Calu3 (cell line): ENCODE measurements at regions not wholly inside any gene's neighbourhood (a gene's known extent, or its start where the extent isn't known, plus 50 kb on each side); places are given as distances from the start of the nearest gene placed in this dataset.

Source experiments
- BruUV-seq: library from RNA; stranded (reverse); fragments of 400-500 nt; replicated peaks from 2 replicates; lab custom pipeline; 2021; lab: Mats Ljungman, UMichigan
- CTCF ChIA-PET: fragments of 300-600 bp; sonication (Branson Sonifier 250); formaldehyde crosslinking; loops from one replicate; lab custom pipeline; 2022; ENCODE audit warnings: antibody characterized with exemption; lab: Charles Lee
- DNase-seq: peaks from one replicate; pipeline ENCODE4 v3.0.0; 2022
- H3K27ac Mint-ChIP-seq: one replicate; pipeline ENCODE4 v1.8.0; 2022; ENCODE audit warnings: mixed read lengths; ENCODE audit not compliant: unreplicated experiment
- H3K27me3 Mint-ChIP-seq: one replicate; pipeline ENCODE4 v1.8.0; 2022; ENCODE audit warnings: mixed read lengths; ENCODE audit not compliant: unreplicated experiment
- H3K36me3 Mint-ChIP-seq: one replicate; pipeline ENCODE4 v1.8.0; 2022; ENCODE audit warnings: mild to moderate bottlenecking, moderate library complexity, mixed read lengths; ENCODE audit not compliant: insufficient read depth, unreplicated experiment
- H3K4me1 Mint-ChIP-seq: one replicate; pipeline ENCODE4 v1.8.0; 2022; ENCODE audit warnings: mild to moderate bottlenecking, low read depth, mixed read lengths; ENCODE audit not compliant: unreplicated experiment
- H3K4me3 Mint-ChIP-seq: one replicate; pipeline ENCODE4 v1.8.0; 2022; ENCODE audit warnings: mild to moderate bottlenecking, low read depth, moderate library complexity, mixed read lengths; ENCODE audit not compliant: unreplicated experiment
- H3K9me3 Mint-ChIP-seq: one replicate; pipeline ENCODE4 v1.8.0; 2022; ENCODE audit warnings: low read depth, mixed read lengths; ENCODE audit not compliant: unreplicated experiment
- intact Hi-C: fragments of 100-400 bp; cut with micrococcal nuclease; formaldehyde crosslinking; loops from one replicate; pipeline ENCODE4 v1.10.0; 2022; ENCODE audit not compliant: unreplicated experiment
- TF ChIP-seq, protein P1 (sequence below): fragments of 200-600 bp; IDR thresholded peaks from one replicate; pipeline ENCODE4 v1.8.0; 2022; ENCODE audit warnings: antibody characterized with exemption; ENCODE audit not compliant: unreplicated experiment

DNA sequence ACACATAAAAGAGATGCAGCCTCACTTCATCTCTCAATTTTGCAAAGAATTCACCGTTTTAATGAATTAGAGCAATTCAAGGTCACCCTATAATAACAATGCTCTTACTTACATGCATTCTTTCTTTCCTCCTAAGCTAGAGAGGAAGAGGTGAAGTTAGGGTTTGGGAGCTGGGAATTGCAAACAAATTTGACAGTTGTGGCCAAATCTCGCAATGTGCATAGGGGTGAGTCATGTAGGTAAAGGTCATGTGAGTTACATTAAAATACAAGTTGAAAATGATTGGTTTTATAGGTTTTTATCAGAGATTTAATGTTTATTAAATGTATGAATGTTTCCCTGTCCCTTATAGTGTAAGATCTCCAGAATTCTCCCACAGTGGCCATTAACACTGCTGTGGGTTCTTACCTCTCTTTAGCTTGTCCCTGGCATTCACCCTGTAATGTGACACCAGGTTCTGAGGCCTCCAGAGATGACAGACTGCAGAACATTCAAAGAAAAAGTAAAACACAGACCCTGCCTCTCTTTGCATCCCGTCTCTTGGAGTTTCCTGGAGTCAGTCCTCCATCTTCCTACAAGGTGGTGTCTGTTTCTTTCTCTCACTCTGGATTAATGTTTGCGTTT, 53.7 kb upstream of the LGALSL start:
- CTCF ChIA-PET: no interaction called here
- BruUV-seq: no TSS peak
- no peak for DNase-seq
- Mint-ChIP-seq H3K27me3 (no peaks in the 10 kb centered on the region), H3K4me1 (peaks cover 36% of the 10 kb centered on the region), H3K27ac (no peak overlapping the region), H3K4me3 (no peak overlapping the region), H3K36me3 (peaks cover 11% of the 10 kb centered on the region), H3K9me3 (no peaks in the 10 kb centered on the region)
- intact Hi-C loops: no loop called here
- TF ChIP-seq, protein P1, sequence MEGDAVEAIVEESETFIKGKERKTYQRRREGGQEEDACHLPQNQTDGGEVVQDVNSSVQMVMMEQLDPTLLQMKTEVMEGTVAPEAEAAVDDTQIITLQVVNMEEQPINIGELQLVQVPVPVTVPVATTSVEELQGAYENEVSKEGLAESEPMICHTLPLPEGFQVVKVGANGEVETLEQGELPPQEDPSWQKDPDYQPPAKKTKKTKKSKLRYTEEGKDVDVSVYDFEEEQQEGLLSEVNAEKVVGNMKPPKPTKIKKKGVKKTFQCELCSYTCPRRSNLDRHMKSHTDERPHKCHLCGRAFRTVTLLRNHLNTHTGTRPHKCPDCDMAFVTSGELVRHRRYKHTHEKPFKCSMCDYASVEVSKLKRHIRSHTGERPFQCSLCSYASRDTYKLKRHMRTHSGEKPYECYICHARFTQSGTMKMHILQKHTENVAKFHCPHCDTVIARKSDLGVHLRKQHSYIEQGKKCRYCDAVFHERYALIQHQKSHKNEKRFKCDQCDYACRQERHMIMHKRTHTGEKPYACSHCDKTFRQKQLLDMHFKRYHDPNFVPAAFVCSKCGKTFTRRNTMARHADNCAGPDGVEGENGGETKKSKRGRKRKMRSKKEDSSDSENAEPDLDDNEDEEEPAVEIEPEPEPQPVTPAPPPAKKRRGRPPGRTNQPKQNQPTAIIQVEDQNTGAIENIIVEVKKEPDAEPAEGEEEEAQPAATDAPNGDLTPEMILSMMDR: no peak

DNA sequence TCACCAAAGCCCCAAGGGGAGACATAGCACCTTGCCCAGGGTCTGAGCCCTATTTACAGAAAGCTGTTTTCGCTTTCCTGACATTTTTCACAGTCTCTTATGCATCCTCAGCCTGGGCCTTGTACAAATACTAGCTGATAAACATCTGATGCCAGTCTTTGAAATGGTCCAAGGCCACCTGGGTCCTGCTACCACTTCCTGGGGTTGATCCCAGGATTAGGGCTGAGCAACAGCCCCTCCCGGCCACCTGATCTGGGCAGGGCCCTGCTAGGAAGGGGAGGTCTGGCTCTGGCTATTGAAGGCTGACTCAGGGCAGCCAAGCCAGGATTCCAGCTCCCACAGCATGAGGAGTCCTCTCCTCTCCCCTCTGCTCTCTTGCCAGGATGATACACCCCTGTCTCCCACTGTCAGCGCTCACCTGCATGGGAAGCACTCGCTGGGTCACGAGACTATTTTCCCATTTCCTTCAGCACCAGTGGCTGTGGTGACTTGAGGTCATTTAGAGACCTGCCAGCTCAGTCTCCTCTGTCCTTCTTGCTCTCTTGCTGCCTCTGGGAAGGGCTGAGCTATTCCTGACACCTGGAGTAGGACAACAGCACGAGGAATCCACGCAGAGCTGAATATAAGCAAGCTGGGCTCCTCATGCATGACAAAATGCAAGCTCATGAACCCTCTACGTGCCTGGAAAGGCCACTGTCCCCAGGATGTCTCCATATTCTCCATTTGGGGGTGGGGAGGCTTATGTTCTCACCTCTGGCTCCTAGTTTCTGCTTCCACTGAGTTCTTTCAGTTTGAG, 53.0 kb upstream of the LGALSL start:
- Mint-ChIP-seq H3K27ac (no peak overlapping the region), H3K9me3 (no peaks in the 10 kb centered on the region), H3K4me3 (no peak overlapping the region), H3K4me1 (peaks cover 43% of the 10 kb centered on the region), H3K27me3 (no peaks in the 10 kb centered on the region), H3K36me3 (peaks cover 11% of the 10 kb centered on the region)
- CTCF ChIA-PET: interaction anchor here (0.7 kb wide), 1 partner anchor 10 kb away, joined by 4 read pairs; no protein-coding TSS in a partner anchor
- BruUV-seq: no TSS peak
- TF ChIP-seq, protein P1: no peak
- no peak for DNase-seq
- intact Hi-C loops: no loop called here

DNA sequence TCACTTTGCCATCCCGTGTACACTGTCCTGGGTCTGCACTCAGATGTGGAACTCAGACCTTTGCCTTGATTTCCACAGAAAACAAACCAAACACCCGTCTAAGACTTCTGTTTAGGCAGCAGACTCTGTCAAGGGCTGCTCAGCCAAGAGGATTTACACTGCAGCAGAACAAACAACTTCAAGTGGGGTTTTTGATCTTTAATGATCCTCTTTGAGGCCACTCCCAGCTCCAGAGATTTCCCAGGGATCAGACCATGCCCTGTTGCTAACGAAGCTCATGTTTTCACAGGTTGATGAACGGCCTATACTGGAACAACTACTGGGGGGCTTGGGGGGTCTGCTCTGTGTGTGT, 52.5 kb upstream of the LGALSL start:
- H3K9me3 Mint-ChIP-seq: no peaks in the 10 kb centered on the region
- peaks cover 11% of the 10 kb centered on the region for H3K36me3 Mint-ChIP-seq
- CTCF ChIA-PET: interaction anchor here (0.7 kb wide), 1 partner anchor 9 kb away, joined by 4 read pairs; no protein-coding TSS in a partner anchor
- H3K27ac Mint-ChIP-seq: no peak overlapping the region
- TF ChIP-seq, protein P1: no peak
- no peak for DNase-seq
- no peak overlapping the region for H3K4me3 Mint-ChIP-seq
- H3K27me3 Mint-ChIP-seq: no peaks in the 10 kb centered on the region
- BruUV-seq: no TSS peak
- intact Hi-C loops: no loop called here
- H3K4me1 Mint-ChIP-seq: peaks cover 49% of the 10 kb centered on the region

DNA sequence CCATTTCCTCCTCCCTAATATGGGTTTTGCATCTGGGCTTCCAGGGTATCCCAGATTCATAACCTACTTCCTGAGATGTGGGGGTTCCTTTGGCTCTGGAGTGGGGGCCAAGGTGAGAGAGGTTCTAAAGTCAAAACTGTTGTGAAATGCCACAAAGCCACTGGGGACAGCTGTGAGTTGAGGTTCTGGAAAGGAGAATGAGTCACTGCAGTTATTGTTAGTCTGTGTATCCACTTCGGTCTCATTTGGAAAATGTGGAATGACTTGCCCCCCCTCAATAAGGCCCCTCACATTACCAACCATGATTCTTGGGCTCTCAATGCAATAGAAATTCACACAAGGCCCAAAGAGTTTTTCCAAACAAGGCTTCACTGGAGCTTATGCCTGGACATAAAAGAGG, 51.1 kb upstream of the LGALSL start:
- no peak for DNase-seq
- BruUV-seq: no TSS peak
- Mint-ChIP-seq H3K9me3 (no peaks in the 10 kb centered on the region), H3K27me3 (no peaks in the 10 kb centered on the region), H3K4me3 (no peak overlapping the region), H3K4me1 (peaks cover 50% of the 10 kb centered on the region), H3K36me3 (peaks cover 11% of the 10 kb centered on the region), H3K27ac (no peak overlapping the region)
- intact Hi-C loops: no loop called here
- CTCF ChIA-PET: no interaction called here
- TF ChIP-seq, protein P1: no peak
